ENCODE measurements at regions not wholly inside any gene's neighbourhood (a gene's known extent, or its start where the extent isn't known, plus 50 kb on each side); places are given as distances from the start of the nearest gene placed in this dataset.

DNA sequence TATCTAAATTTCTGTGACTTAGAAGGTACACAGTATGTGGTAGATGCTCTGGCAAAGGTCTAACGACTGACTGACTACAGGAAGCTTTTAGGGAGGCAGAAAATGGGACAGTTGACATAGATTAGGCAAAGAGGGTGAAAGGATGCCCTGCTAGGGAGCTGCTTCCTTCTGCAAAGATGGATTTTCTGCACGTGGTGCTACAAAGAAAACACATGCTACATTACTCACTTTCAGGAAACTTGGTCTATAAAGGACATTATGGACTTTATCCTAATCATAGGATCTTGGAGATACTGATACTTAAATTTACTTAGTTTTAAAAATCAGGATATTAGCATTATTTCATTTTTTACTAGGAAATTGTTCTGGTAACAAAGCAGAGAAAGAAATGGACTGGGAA, 405.8 kb upstream of the ADAMTS16 start:
- no peak for DNase-seq

DNA sequence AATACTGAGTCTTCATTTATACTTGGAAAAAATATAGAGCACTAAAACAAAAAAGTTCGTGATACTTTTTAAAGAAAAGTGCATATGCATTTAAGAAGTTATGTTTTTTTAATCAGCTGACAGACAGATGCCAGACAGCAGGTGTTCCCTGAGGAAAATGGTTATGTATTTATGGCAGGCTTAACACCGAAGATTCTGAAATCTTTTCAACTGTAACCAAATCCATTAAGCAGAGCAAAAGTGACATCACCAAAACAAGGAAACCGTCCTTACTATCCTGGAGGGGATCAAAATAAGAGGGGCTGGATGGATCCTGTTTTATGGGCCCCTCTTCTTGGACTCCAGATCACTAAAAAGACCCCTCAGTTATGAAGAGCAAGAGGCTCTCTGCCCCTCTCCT, 404.9 kb upstream of the ADAMTS16 start:
- no peak for DNase-seq

DNA sequence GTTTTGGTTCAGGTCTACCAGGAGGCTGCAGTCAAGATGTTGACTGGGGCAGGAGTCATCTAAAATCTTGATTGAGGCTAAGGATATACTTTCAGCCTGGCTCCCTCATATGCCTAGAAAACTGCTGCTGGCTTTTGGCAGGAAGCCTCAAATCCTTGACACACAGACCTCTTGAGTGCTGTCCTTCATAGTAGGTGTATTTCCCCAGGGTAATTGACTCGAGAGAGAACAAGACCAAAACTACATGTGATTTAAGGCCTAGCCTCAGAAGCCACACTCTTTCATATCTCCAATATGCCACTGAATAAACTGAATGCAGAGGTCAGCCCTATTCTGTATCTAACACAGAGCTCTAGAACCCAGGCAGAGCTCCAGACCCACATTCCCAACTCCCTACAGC, 402.3 kb upstream of the ADAMTS16 start:
- no peak for DNase-seq

DNA sequence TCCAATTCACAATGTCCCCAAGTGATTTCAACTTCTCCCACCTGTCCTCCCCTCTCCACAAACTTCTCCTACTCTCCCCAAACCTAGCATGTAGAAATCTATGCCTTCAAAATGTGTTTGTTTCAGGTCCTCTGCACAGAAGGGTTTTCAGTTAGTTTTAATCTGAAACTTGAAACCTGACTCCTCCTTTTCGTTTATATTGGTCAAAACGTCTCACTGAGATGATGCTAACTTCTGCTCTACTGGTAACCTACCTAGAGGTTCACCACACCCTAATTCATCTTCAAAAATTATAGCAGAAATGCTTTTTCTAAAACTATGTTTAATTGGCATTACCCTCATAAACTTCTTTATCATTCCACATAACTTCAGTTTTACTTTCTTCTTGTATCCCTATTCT, 401.8 kb upstream of the ADAMTS16 start:
- no peak for DNase-seq

DNA sequence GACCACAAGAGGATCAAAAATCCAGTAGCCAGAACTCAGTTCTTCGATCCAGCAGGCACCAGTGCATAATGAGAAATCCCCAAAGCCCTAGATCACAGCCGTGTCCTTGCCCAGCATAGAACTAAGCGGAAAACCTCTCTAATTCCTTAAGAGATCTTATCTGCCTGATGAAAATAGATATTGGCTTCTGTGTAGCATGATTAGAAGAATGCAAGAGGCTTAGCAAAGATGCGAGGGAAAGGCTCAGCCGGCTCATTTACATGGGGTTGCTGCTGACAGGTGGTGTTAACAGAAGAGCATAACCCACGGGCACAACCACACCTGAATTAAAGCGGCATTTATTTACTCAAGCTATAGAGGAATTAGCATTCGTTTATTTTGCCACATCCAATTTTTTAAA, 400.0 kb upstream of the ADAMTS16 start:
- DNase-seq, result no peak

DNA sequence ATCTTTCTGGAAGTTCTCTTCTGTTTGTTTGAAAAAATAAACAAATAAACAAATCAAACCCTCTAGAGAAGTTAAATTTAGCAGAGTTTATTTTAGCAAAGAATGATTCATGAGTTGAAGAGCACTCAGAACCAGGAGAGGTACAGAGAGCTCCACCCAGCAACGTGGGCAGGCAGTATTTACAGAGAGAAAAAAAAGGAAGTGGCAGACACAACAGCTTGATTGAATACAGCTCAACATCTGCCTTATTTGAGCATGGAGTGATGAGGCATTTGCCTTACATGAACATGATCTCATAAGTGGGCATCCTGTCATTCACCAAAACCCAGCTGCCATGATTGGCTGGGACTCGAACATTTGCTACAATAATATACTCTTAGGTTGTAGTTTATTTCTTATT, 381.6 kb upstream of the ADAMTS16 start:
- no peak for DNase-seq

GRCh38 chr5:4758996-4759395, 381.1 kb upstream of the ADAMTS16 start:
- no peak for DNase-seq

GRCh38 chr5:4762316-4762715, 377.8 kb upstream of the ADAMTS16 start:
- DNase-seq, result no peak

- DNase-seq, result no peak
Measured at GRCh38 chr5:4765411-4765810, 374.7 kb upstream of the ADAMTS16 start.

DNA sequence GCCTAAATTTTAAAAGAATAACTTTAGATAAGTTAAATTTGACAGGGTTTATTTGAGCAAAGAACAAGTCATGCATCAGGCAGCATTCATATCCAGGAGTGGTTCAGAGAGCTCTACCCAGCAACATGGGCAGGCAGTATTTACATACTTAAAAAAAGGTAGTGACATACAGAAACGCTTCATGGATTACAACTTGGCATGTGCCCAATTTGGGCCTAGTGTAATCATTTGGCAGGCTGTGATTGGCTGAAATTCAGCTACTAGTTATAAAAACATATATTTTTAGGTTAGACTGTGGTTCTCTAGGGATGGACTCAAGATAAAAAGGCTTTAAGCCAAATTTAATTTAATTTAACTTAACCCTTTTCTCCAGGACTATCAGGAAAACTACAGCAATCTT, 374.0 kb upstream of the ADAMTS16 start:
- DNase-seq, result no peak

GRCh38 chr5:4772591-4772990, 367.5 kb upstream of the ADAMTS16 start:
- DNase-seq, result no peak

- DNase-seq, result no peak
Measured at GRCh38 chr5:4773827-4774317, 366.3 kb upstream of the ADAMTS16 start.

DNA sequence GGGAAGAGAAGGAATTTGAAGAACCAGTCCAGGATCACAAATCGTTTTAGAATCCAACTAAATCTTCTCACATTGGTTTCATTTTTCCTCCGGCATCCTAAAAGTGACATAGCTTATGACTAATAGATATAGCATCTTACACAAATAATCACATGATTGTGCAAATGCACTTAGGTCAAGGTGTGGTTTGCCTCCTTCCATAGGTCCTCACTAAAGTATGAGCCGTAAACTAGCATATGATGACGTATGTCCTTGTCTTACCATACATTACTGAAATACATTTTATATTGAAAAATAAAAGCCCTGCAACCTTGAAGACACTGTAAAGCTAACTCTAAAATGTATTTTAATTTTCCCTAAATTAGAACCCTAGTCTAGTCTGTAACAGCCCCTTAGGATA, 362.7 kb upstream of the ADAMTS16 start:
- no peak for DNase-seq

GRCh38 chr5:4780633-4781032, 359.5 kb upstream of the ADAMTS16 start:
- no peak for DNase-seq

DNA sequence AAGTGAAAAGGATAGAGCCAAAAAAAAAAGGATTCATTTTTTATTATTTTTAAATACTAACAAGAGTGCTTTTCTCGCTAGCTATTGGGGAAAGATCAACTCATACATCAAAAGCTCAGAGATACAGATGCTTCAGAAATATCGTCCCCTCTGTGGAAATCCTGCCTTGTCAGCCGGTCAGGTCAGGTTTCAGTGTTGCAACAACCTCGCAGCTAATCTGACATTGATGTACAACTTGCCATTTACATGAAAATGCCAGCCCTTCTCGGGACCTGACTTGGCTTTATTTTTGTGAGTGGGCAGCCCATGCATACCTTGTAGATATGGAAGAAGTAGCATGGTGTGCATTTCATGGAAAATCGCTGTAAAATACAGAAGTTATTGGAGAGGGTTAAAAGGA, 358.8 kb upstream of the ADAMTS16 start:
- no peak for DNase-seq

DNA sequence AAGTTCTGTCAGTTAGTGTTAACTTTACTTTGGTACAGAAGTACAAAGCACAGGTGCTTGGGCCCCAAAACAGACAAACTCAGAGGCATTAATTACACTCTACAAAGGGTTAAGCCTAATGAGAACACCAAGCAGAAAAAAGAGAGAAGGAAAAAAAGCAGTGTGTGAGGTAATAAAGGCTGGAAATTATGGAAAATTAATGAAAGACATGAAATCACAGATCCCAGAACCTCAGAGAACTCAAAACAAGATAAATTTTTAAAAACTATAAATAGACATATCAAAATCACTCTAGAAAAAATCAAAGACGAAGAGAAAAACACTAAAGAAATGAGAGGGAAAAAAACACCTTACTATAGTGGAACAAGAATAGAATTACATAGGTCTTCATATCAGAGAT, 354.2 kb upstream of the ADAMTS16 start:
- no peak for DNase-seq

- DNase-seq, result no peak
Measured at GRCh38 chr5:4797445-4797844, 342.7 kb upstream of the ADAMTS16 start.

GRCh38 chr5:4802044-4802443, 338.1 kb upstream of the ADAMTS16 start:
- peak; percentile 79 for DNase-seq

DNA sequence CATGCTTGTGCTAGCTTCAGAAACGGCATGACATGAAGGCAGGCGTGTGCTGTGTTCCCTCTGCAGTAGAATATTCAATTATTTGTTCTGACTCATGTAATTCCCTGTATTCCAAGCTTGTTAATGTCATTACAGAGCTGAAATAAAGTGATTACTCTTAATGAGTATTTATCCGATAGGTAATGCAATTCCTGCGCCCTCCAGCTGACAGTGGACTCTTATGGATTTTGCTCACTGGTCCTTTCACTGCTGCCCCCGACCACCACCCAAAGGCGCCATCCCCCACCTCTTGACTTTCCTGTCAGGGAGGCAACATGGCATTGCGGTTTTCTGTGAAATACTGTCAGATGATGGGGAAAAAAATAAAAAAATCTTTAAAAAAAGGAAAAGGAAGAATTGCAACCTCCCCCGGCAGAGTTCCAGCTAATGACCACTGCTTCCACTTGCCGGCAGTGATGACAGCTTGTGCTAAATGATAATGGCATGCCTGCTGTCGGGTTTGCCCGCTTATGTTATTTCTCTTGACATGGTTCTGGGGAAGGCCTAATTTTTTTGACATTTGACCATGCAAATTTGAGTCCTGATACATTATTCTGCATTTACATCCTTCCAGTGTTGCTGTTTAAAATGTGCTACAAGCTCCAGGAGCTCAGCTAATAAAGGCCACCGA, 335.3 kb upstream of the ADAMTS16 start:
- no peak for DNase-seq

DNA sequence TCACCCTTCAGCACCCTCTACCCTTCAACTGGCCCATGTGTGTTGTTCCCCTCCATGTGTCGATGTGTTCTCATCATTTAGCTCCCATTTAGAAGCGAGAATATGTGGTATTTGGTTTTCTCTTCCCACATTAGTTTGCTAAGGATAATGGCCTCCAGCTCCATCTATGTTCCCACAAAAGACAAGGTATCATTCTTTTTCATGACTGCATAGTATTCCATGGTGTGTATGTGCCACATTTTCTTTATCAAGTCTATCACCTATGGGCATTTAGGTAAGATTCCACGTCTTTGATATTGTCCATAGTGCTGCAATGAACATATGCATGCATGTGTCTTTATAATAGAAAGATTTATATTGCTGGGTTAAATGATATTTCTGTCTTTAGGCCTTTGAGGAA, 325.1 kb upstream of the ADAMTS16 start:
- no peak for DNase-seq

DNA sequence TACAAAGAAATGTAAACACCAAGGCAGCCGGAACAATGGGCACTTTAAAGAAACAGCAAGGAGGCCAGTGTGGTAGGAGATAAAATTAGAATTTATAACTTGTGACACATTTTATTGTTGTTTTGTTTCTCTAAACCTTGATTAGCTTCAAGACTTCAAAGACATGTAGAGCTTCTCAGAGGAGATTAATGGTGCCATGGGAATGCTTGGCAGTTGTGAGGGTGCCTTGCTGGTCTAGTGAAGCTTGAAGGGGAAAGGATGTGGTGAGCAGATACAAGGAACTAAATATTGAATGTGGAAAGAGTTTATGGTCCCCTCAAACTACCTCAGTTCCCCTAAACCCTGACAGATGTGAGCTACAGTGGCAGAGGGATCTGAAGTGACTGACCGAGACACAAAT, 322.4 kb upstream of the ADAMTS16 start:
- DNase-seq, result no peak

DNA sequence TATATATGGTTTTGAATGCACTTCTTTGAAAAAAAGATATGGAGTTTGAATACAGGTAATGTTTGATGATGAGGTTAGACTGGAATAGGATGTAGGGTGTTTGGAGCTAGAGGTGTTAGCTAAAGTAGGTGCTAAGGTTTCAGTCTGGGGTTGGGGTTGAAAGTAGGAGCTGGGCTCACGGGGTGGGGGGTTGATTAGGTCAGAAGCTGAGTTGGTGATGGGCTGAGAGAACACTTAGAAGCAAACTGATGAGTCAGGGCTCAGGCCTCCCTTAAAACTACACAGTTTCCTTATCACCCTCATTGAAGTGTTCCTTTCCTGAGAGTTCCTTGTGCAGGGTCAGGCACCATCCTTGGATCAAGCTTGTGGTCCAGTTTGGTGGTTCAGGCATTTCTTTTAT, 308.8 kb upstream of the ADAMTS16 start:
- DNase-seq, result no peak

DNA sequence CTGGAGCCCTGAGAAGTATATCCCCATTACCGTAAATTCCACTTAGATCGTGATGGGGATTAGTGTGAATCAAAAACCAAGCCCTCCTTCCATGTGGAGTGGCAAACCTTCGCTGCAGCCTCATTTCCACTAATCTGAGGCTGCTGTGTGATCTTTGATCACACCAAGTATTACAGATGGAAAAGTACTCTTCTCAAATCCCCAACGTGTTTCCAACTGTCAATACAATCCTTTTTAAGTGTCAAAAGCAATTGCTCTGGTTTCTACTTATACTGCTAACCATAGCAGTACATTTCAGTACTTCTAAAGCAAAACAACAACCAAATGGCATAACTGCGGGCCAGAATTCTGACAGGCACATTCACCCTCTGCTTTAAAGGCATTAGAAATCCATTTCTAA, 307.7 kb upstream of the ADAMTS16 start:
- DNase-seq, result no peak

DNA sequence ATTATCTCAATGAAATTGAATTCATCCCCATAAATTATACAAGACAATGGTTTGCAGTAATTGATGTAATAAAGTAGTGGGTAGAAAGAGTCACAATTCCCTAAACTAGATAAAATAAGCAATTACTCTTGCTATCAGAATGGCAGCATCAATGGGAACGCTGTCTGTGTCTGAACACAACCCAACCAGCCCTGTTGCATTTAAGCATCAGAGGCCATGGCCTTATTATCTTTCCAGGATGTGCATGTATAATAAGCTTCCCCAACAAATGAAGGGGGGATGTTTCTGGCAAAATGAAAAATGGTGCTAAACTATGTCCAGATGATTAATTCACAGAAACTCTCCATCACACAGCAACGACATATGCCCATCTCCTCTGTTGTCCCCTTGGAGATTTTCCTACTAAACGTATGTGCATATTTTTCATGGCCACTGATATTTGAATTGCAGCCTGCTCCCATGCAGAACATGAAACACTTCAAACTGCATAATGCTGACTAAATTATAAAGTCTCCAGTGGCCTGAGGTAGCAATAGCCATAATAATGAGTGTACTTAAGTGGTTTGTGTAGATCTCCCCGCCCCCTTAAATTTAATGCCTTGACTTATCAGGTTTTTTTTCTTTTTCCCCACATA, 306.9 kb upstream of the ADAMTS16 start:
- no peak for DNase-seq
